Left cardiac atrium (tissue), 4 donors: ENCODE measurements at regions not wholly inside any gene's neighbourhood (a gene's known extent, or its start where the extent isn't known, plus 50 kb on each side); places are given as distances from the start of the nearest gene placed in this dataset.

Experiments
- ATAC-seq, 2 donors: fragments of 200-7000 bp; cut with Tn5 transposase; one replicate each; pipeline ENCODE4 v1.9.1; 2020; ENCODE audit warnings: mild to moderate bottlenecking in 2 of 2, moderate library complexity in 2 of 2
- DNase-seq: peaks from one replicate; pipeline ENCODE4 v3.0.0-alpha.2; 2020
- intact Hi-C, 2 donors: fragments of 100-400 bp; cut with DNase I; formaldehyde crosslinking; loops; one replicate each; pipeline versions ENCODE4 v1.14.1 to v1.15.1; 2022 to 2023
- donor health status: DM: no; HTN: yes; CAD: no.
- donor health status: DM: no; HTN: yes; CAD: no; lungs with severe emphysema.
- donor health status: DM: yes; HTN: yes; CAD: no.
- donor health status: Dilated cardiomyopathy.

- DNase-seq: no peak
- intact Hi-C loops: no loop called here
- ATAC-seq: no peak
These were observed 505.9 kb downstream of the TCERG1L start for GRCh38 chr10:130805635-130806030.

- no peak for DNase-seq
- ATAC-seq: no peak
- intact Hi-C loops: no loop called here
These were observed 505.1 kb downstream of the TCERG1L start for GRCh38 chr10:130806426-130806825.

DNA sequence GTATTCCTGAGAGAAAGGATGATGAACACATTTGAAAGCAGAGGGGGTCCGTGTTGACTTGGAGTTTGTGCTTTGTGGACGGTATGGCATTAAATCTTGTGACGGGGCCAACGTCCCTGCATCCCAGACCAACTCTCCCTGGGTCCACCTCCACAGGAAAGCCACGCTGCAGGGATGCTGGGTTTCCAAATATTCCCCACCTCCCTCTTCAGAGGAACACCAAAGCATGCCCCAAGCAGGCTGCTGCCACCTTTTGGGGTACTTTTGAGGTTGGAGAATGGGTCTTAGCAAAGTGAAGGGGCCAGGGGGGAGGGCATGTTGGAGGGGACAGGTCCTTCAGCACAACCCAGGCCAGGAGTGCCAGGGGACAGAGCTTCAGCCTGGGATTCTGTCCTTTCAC lies 504.4 kb downstream of the TCERG1L start:
- intact Hi-C loops: no loop called here
- no peak for ATAC-seq

DNA sequence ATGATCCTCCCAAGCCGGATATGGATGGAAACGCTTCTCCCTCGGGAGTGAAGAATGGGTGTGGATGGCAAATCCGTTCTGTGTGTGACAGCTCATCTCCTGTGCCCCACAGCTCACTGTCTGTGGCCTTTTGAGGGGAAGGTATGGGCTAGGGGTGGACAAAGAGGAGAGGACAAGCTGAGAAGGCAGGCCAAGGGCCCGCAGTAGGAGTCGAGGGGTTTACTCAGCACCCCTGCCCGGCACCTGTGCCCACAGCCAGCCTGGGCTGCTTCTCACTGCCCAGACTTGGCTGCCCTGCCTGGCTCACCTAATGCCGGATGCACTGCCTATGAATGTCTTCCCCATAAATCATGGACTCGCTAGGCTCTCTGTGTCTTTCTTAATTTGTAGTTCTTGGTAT lies 503.8 kb downstream of the TCERG1L start:
- no peak for ATAC-seq
- DNase-seq: no peak
- intact Hi-C loops: no loop called here

More for the DNA sequence above, 504.4 kb downstream of the TCERG1L start:
- DNase-seq: no peak

DNA sequence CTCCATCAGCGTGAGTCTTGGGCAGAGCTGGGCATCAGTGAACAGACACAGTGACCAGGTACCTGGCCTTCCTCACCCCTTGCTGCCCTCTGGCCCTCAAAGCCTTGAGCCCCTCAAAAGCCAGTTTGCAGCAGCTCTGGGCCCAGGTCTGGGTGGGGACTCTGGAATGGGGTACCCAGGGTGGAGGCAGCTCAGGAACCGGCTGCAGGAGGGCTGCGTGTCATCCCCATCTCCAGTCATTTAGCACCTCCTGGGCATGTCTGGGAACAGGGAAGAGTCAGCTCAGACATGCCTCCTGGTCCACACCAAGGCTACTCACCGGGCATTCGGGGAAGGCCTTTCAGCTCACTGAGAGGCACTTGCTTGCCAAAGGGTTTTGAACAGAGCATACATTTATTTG lies 503.3 kb downstream of the TCERG1L start:
- no peak for DNase-seq
- intact Hi-C loops: no loop called here
- ATAC-seq: no peak

DNA sequence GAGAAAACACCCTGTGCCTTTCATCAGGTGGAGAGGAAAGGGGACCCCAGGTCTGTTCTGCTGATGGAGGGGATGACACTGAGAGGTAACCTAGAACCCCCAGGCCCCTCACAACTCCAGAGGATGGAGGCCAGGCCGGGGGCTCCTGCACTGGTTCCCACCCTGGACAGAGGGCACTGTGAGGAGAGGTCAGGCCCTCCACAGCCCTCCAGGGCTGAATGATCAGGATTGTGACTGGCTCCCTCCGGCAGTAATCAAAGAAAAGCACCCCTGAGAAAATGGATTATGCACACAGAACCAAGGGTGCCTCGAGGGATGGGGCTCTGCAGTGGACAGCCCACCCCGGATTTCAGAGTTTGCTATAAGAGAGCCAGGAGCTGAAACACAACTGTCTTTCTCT lies 502.8 kb downstream of the TCERG1L start:
- ATAC-seq (no peak), DNase-seq (no peak)
- intact Hi-C loops: no loop called here

GRCh38 chr10:130809181-130809580 lies 502.3 kb downstream of the TCERG1L start:
- ATAC-seq (no peak), DNase-seq (no peak)
- intact Hi-C loops: no loop called here

DNA sequence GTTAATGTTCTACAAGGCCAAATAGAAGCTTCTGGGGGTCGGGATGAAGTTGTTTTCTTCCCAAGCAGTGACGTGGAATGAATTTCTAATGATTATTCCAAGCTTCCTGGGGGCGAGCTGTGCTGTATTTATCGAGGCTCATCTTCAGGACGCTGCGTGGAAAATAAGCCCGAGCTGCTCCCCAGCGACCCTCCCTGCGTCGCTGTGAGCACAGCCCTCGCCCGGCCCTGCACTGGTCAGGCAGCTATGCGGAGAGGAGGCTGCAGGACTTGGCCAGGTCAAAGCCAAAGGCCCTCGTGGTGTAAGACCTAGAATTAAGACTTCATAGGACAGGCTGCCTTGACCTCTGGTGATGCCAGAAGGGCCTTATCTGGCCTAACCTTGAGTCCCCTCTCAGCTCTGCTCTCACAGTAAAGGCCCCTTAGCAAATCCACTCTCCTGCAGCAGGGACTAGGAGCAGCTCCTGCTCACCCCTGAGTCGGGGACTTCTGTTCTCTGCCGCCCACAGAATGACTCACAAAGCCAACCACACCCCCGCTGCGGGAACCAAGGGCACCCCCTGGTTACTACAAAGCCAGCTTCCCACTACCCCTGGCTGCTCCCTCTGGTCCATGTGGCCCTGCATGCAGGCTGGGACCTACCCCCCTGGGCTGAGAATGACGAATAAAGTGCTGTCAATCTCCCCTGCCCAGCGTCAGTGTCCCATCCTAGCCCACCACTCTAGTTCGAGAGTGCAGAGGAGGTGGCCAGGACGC lies 501.6 kb downstream of the TCERG1L start:
- ATAC-seq: no peak

GRCh38 chr10:130810856-130811255 lies 500.7 kb downstream of the TCERG1L start:
- ATAC-seq (no peak), DNase-seq (no peak)
- intact Hi-C loops: no loop called here

More for the DNA sequence above, 501.6 kb downstream of the TCERG1L start:
- DNase-seq: no peak
- intact Hi-C loops: no loop called here

DNA sequence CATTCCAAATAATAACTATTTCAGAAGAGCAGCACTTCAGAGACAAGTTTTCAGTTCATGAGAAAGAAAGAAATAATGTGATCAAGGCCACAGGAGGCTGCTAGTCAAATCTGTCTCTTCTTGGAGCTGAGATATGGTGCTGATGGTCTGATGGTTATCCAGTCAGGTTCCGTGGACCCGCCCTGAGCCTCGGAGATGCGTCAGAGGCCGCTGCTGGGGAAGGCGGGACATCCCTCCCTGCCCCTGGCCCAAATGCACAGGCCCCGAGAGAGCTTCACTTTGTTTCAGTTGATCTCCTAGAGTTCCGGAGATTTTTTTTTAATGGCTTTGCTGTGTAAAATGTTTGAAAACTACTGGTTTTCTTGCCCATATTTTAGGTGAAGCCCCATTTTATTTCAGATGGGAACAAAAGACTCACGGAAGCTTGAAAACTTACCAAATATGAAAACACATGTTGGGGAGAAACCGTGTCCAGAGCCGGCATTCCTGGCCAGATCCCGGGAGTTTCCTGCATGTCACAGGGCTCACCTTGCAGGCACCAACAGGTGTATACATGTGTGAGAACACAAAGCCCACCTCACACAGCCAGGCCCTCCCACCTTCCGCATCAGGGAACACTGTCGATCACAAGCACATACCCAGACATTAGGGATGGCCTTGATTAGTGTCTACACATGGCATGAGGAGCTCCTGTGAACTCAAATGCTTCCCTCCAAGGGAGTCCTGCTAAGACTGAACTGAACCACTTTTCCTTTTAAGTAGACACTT lies 499.0 kb downstream of the TCERG1L start:
- DNase-seq (no peak), ATAC-seq (no peak)
- intact Hi-C loops: no loop called here

GRCh38 chr10:130814610-130815009 lies 496.9 kb downstream of the TCERG1L start:
- DNase-seq (no peak), ATAC-seq (no peak)
- intact Hi-C loops: no loop called here

DNA sequence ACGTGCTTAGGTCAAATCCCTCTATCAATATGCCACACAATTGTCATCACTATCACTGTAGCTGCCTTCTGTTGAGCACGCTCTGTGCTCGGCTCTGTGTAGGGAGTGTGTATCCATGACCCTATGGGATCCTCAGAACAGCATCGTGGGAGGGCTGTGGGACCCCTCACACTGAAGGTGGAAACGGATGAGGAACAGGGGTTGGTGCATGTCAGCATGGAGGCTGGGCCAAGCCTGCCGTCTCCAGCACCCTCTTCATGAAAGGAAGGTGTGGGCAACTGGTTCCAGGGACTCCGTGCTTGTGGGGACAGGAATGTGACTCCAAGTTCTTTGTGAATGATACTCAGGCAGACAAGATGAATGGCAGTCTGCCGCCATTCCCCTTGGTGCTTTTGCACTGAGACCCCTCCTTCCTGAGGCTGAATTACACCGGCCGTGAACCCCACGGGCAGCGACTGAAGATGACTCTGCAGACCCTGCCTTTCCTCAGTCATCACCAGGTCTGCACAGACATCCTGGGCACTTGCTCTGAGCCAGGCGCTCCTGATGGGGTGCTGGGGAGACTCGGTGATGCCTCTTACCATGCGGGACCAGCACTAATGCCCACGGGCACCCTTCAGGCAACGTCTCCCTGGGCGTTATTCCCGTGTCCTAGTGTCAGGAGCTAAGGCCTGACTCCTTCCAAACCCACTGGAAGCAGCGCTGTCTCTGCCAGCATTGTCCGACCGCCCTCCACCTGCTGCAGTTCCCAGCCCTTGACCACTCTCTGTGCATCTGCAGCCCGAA lies 495.2 kb downstream of the TCERG1L start:
- intact Hi-C loops: no loop called here
- no peak for ATAC-seq
- DNase-seq: no peak

DNA sequence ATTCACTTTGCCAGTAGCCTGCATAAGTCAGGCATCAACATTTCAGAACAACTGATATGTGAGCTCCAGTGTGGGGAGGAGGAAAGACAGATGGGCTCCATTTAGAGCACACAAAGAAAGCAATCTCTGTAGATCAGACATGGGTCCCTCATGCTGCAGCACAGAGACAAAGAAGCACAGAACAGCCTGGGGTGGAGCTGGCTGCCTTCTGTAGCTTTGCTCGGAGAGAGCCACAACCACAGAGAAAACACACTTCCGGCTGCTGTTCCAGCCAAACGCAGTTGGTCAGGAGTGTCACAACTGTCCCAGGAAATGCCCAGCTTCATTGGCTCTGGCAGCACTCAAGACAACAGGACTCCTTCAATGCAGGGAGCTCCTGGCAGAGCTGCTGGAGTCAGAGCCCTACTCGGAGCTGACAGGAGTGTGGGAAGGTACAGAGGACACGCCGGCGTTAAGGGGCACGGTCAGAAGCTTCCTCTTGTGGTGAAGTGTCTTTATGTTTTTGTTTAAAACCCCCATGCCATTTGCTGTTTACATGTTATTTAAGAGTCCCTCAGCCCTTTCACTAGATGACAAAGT lies 494.4 kb downstream of the TCERG1L start:
- intact Hi-C loops: no loop called here
- ATAC-seq (no peak), DNase-seq (no peak)

DNA sequence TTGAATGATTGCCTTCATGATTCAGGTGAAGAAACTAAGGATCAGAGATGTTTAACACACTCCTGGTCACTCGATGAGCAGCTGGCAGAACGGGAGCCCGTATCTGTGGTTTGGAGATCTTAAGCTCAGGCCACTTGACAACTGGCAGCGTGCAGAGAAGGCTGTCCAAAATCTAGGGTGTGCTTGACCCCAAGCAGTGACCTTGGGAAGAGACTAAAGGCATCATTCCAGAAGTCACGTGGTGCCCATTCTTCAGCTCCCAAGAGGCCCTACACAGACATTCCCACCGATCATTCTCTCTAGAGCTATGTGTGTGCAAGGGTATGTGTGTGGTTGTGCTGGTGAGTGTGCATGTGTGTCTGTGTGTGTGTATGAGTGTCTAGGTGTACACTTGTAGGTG lies 493.8 kb downstream of the TCERG1L start:
- ATAC-seq (no peak), DNase-seq (no peak)
- intact Hi-C loops: no loop called here

GRCh38 chr10:130820880-130821482 lies 490.5 kb downstream of the TCERG1L start:
- ATAC-seq (no peak), DNase-seq (no peak)
- intact Hi-C loops: no loop called here

GRCh38 chr10:130824230-130825014 lies 487.1 kb downstream of the TCERG1L start:
- no peak for ATAC-seq

GRCh38 chr10:130833596-130833995 lies 477.9 kb downstream of the TCERG1L start:
- ATAC-seq (no peak), DNase-seq (no peak)
- intact Hi-C loops: no loop called here

More at GRCh38 chr10:130824230-130825014, 487.1 kb downstream of the TCERG1L start:
- no peak for DNase-seq
- intact Hi-C loops: no loop called here

DNA sequence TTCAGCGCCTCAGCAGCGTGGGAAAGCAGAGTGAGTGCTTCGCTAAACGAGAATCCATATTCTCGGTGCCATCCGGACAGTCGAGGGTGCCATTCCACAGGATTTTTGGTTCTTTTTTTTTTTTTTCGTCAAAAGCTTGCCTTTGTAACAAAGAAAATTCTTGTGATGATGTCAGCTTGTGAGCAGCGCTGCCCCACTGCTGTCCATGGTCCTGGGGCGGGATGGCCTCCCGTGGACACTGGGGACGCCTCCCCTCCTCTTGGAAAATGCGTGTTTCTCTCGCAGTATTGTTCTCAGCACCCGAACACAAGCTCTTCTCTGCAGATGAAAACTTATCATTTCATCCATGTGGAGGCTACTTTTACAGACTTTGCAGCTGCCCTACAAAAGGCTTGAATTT lies 477.4 kb downstream of the TCERG1L start:
- no peak for ATAC-seq
- intact Hi-C loops: no loop called here
- DNase-seq: no peak

DNA sequence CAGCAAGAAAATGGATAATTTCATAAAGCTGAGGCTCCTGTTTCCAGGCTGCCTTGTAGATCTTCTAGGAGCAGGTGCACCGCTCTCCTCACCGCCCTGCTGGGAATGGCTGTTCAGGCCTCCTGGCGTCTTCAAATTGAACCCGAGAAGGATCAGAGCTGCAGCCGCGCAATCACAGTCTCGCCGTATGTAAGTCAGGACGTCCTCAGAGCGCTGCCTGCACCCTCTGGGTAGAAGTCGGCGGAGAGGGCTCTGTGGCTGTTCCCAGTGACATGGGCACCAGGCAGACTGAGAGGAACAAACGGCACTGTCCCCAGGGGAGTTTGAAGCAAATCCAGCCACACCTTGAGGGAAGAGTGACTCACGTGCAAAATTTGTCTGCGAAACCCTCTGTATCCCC lies 476.9 kb downstream of the TCERG1L start:
- ATAC-seq (no peak), DNase-seq (no peak)
- intact Hi-C loops: no loop called here
